ENCODE measurements at regions not wholly inside any gene's neighbourhood (a gene's known extent, or its start where the extent isn't known, plus 50 kb on each side); places are given as distances from the start of the nearest gene placed in this dataset.

GRCh38 chr10:108086502-108086901 lies 922.0 kb upstream of the SORCS1 start:
- no peak for TF ChIP-seq SMC3 (IDR thresholded peaks at IDR 0.05; ENCODE audit: low read depth, low read length)
- no peak for TF ChIP-seq MAFK (IDR thresholded peaks at IDR 0.05; ENCODE audit: low read depth, low read length)
- TF ChIP-seq CTCF (conservative IDR thresholded peaks at IDR 0.05; ENCODE audit: low read depth, low read length) = no peak
- TF ChIP-seq NFE2L2 (IDR thresholded peaks at IDR 0.05; ENCODE audit: low read depth, low read length) = no peak
- TF ChIP-seq RCOR1 (IDR thresholded peaks at IDR 0.05; ENCODE audit: insufficient replicate concordance, low read length) = no peak
- TF ChIP-seq RFX5 (IDR thresholded peaks at IDR 0.05; ENCODE audit: low read depth, low read length) = no peak
- no peak for TF ChIP-seq POLR2A (IDR thresholded peaks at IDR 0.05; ENCODE audit: low read depth, low read length)
- TF ChIP-seq BHLHE40 (IDR thresholded peaks at IDR 0.05; ENCODE audit: low read depth, low read length) = no peak
- TF ChIP-seq ELK1 (IDR thresholded peaks at IDR 0.05; ENCODE audit: borderline replicate concordance, low read depth, low read length) = no peak
- TF ChIP-seq MXI1 (IDR thresholded peaks at IDR 0.05; ENCODE audit: borderline replicate concordance, low read depth, low read length) = no peak
- TF ChIP-seq USF2 (IDR thresholded peaks at IDR 0.05; ENCODE audit: low read depth, low read length) = no peak
- TF ChIP-seq FOS (IDR thresholded peaks at IDR 0.05; ENCODE audit: low read depth, low read length) = no peak
- no peak for TF ChIP-seq CEBPB (IDR thresholded peaks at IDR 0.05; ENCODE audit: low read depth, low read length)
- TF ChIP-seq MAZ (IDR thresholded peaks at IDR 0.05; ENCODE audit: borderline replicate concordance, low read depth, low read length) = no peak

Measured in IMR-90 (cell line).